Activated T-cell treated with anti-CD3 and anti-CD28 coated beads, Interleukin-2, amount 50 U/mL, for 4 hours (primary cell): ENCODE measurements at regions not wholly inside any gene's neighbourhood (a gene's known extent, or its start where the extent isn't known, plus 50 kb on each side); places are given as distances from the start of the nearest gene placed in this dataset.

Experiments
- ATAC-seq, 2 donors: fragments of 200-7000 bp; cut with Tn5 transposase; one replicate each; pipeline ENCODE4 v1.10.0; 2021
- DNase-seq: peaks from one replicate; pipeline ENCODE4 v3.0.0-alpha.2; 2020
- H3K27me3 Mint-ChIP-seq: one replicate; pipeline ENCODE4 v1.8.0; 2021; ENCODE audit warnings: low read depth, mixed read lengths
- H3K36me3 Mint-ChIP-seq: one replicate; pipeline ENCODE4 v1.8.0; 2022; ENCODE audit warnings: mixed read lengths; ENCODE audit not compliant: insufficient read depth
- H3K4me1 Mint-ChIP-seq: one replicate; pipeline ENCODE4 v1.8.0; 2021; ENCODE audit warnings: low read depth, mixed read lengths
- H3K4me3 Mint-ChIP-seq: one replicate; pipeline ENCODE4 v1.8.0; 2021; ENCODE audit warnings: mild to moderate bottlenecking, moderate library complexity, mixed read lengths
- H3K9me3 Mint-ChIP-seq: one replicate; pipeline ENCODE4 v1.8.0; 2021; ENCODE audit warnings: mixed read lengths

- H3K4me1 Mint-ChIP-seq: no peaks in the 10 kb centered on the region
- no peak for ATAC-seq
- no peak for DNase-seq
- no peak overlapping the region for H3K4me3 Mint-ChIP-seq
- H3K9me3 Mint-ChIP-seq: no peaks in the 10 kb centered on the region
- peaks cover 4% of the 10 kb centered on the region for H3K27me3 Mint-ChIP-seq
- no peaks in the 10 kb centered on the region for H3K36me3 Mint-ChIP-seq
Observed at GRCh38 chrX:25076941-25077500, 61.3 kb upstream of the ARX start.

- H3K27me3 Mint-ChIP-seq: peaks cover 4% of the 10 kb centered on the region
Observed at GRCh38 chrX:25072247-25072646, 56.5 kb upstream of the ARX start.

GRCh38 chrX:25070038-25070437, 54.3 kb upstream of the ARX start:
- Mint-ChIP-seq H3K27me3 (no peaks in the 10 kb centered on the region), H3K4me3 (no peak overlapping the region), H3K4me1 (peaks cover 11% of the 10 kb centered on the region), H3K9me3 (no peaks in the 10 kb centered on the region), H3K36me3 (no peaks in the 10 kb centered on the region)
- ATAC-seq (no peak), DNase-seq (no peak)

More at GRCh38 chrX:25072247-25072646, 56.5 kb upstream of the ARX start:
- ATAC-seq (no peak), DNase-seq (no peak)
- no peak overlapping the region for H3K4me3 Mint-ChIP-seq
- H3K36me3 Mint-ChIP-seq: no peaks in the 10 kb centered on the region
- H3K9me3 Mint-ChIP-seq: no peaks in the 10 kb centered on the region
- peaks cover 11% of the 10 kb centered on the region for H3K4me1 Mint-ChIP-seq

- no peaks in the 10 kb centered on the region for H3K36me3 Mint-ChIP-seq
- no peak for ATAC-seq
Observed at GRCh38 chrX:25069209-25069608, 53.4 kb upstream of the ARX start.

GRCh38 chrX:25068340-25068739, 52.6 kb upstream of the ARX start:
- no peak overlapping the region for H3K4me3 Mint-ChIP-seq
- no peaks in the 10 kb centered on the region for H3K9me3 Mint-ChIP-seq
- ATAC-seq (no peak), DNase-seq (no peak)
- H3K27me3 Mint-ChIP-seq: no peaks in the 10 kb centered on the region
- H3K4me1 Mint-ChIP-seq: peaks cover 11% of the 10 kb centered on the region
- no peaks in the 10 kb centered on the region for H3K36me3 Mint-ChIP-seq

More at GRCh38 chrX:25069209-25069608, 53.4 kb upstream of the ARX start:
- H3K4me1 Mint-ChIP-seq: peaks cover 11% of the 10 kb centered on the region
- no peaks in the 10 kb centered on the region for H3K27me3 Mint-ChIP-seq
- no peaks in the 10 kb centered on the region for H3K9me3 Mint-ChIP-seq
- no peak for DNase-seq
- H3K4me3 Mint-ChIP-seq: no peak overlapping the region

- DNase-seq (no peak), ATAC-seq (peak in 1 of 2 donors; percentile 58)
- peak overlapping the region; percentile 35 for H3K4me3 Mint-ChIP-seq
- no peaks in the 10 kb centered on the region for H3K27me3 Mint-ChIP-seq
- H3K36me3 Mint-ChIP-seq: no peaks in the 10 kb centered on the region
- H3K9me3 Mint-ChIP-seq: no peaks in the 10 kb centered on the region
- peaks cover 11% of the 10 kb centered on the region for H3K4me1 Mint-ChIP-seq
Observed at GRCh38 chrX:25067271-25068172, 51.8 kb upstream of the ARX start.

GRCh38 chrX:25066131-25066530, 50.4 kb upstream of the ARX start:
- Mint-ChIP-seq H3K4me1 (peaks cover 11% of the 10 kb centered on the region), H3K27me3 (no peaks in the 10 kb centered on the region), H3K4me3 (no peak overlapping the region), H3K9me3 (no peaks in the 10 kb centered on the region), H3K36me3 (no peaks in the 10 kb centered on the region)
- ATAC-seq: no peak
- DNase-seq: no peak
